GM13977 (cell line): ENCODE measurements at regions not wholly inside any gene's neighbourhood (a gene's known extent, or its start where the extent isn't known, plus 50 kb on each side); places are given as distances from the start of the nearest gene placed in this dataset.

Source experiments
- DNase-seq: peaks from one replicate; pipeline ENCODE4 v3.0.0; 2012; ENCODE audit warnings: low spot score
- in situ Hi-C: fragments of 300-500 bp; cut with MboI; formaldehyde crosslinking; loops from one replicate; pipeline ENCODE4 v1.12.0; 2022; ENCODE audit warnings: low sequenced_read_pairs, low pct_unique_long_range_greater_than_20kb, mixed read lengths, inconsistent platforms; ENCODE audit not compliant: unreplicated experiment
- TF ChIP-seq, protein P1 (sequence below): IDR thresholded peaks from 2 replicates; pipeline ENCODE4 v1.5.1; 2012; ENCODE audit warnings: mild to moderate bottlenecking, control low read depth; ENCODE audit not compliant: insufficient read depth; ENCODE audit errors: extremely low read depth, missing control alignments

DNA sequence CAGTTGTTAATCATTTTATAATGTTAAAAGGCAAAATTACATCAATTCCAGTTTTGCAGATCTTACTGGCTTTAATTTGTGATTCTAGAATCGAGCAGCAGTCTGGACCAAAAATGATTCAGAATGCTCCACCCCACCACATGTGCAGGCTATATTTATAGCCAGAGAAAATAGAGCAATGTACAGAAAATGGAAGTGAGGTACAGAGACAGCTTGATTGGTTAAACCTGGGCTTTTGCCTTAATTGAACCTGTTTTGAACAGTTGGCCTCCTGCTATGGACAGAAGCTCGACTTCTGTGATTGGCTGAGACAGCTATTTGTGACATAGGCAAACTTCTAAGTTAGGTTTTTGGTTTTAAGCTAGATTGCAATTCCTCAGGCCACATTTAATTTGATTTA lies 607.4 kb upstream of the MIR17HG start:
- TF ChIP-seq, protein P1, sequence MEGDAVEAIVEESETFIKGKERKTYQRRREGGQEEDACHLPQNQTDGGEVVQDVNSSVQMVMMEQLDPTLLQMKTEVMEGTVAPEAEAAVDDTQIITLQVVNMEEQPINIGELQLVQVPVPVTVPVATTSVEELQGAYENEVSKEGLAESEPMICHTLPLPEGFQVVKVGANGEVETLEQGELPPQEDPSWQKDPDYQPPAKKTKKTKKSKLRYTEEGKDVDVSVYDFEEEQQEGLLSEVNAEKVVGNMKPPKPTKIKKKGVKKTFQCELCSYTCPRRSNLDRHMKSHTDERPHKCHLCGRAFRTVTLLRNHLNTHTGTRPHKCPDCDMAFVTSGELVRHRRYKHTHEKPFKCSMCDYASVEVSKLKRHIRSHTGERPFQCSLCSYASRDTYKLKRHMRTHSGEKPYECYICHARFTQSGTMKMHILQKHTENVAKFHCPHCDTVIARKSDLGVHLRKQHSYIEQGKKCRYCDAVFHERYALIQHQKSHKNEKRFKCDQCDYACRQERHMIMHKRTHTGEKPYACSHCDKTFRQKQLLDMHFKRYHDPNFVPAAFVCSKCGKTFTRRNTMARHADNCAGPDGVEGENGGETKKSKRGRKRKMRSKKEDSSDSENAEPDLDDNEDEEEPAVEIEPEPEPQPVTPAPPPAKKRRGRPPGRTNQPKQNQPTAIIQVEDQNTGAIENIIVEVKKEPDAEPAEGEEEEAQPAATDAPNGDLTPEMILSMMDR, result no peak
- in situ Hi-C loops, result no loop called here
- DNase-seq, result no peak

DNA sequence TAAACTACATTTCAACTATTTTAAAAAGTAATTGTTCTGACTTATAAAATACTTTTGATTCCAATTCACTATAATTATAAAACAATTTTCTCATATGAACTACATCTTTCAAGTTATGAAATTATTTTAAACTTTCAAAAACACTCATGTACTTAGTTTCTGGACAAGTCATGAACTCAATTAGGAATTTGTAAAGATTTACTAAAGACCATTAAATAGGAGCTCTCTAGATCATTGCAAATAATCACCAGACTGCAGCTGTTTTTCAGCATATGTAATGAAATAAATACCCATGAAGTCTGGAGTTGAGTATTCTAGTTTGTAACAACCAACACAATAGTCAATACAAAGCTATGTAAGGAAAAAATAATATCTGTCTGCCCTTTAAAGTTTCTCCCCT lies 605.1 kb upstream of the MIR17HG start:
- TF ChIP-seq, protein P1, result no peak

DNA sequence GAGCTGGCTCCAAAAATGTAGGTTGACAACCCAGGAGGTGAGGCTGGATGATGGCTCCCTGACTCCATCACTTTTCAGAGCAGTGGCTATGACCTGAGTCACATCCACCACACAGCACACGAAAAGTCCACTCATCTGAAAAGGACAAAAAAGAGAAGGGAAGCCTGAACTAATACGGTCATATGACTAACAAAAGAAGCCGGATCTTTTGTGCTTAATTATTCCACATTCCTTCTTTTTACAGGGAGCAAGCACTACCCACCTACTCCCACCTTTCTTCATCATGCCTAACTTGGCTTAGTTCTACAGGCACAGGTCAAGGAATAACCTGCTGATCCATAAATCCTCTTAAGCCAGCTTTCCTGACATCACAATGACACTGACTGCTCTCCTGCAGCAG lies 601.3 kb upstream of the MIR17HG start:
- TF ChIP-seq, protein P1, result no peak
- no peak for DNase-seq
- in situ Hi-C loops, result no loop called here

More for the DNA sequence above, 605.1 kb upstream of the MIR17HG start:
- DNase-seq, result no peak
- in situ Hi-C loops, result no loop called here

DNA sequence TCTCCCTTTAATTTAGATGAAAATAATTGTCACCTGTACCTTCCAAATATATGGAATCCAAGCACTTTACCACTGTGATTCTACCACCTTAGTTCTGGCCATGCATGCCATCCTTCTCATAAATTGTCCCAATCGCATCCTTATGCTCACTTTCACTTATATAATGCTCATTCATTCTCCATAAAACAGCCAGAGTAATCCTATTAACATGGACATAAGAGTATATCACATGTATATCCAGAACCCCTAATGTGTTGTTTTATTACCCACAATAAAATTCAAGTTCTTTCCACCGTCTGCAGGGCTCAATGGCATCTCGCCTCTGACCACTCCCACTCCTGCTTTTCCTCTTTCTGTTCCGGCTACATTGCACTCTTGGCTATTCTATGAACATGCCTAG lies 597.5 kb upstream of the MIR17HG start:
- TF ChIP-seq, protein P1, result no peak
- in situ Hi-C loops, result no loop called here
- DNase-seq, result no peak

DNA sequence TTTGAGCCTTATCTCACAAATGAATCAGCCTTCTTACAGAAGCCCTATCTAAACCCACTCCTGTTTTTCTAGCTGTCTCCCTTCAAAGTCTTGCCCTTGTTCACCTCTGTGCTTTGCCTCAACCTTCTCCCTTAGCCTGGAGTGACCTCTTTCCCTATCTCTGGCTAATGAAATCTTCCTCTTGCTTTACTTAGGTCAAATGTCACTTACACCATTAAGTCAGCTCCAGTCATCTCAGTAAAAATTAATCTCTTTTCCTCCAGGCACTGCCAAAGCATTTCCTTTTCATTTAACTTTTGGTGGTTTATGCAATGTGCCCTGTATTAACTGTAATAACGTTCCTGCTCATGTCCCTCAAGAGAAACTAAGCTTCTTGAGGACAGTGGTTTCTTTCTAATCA lies 596.5 kb upstream of the MIR17HG start:
- TF ChIP-seq, protein P1, result no peak
- in situ Hi-C loops, result no loop called here
- DNase-seq, result no peak

DNA sequence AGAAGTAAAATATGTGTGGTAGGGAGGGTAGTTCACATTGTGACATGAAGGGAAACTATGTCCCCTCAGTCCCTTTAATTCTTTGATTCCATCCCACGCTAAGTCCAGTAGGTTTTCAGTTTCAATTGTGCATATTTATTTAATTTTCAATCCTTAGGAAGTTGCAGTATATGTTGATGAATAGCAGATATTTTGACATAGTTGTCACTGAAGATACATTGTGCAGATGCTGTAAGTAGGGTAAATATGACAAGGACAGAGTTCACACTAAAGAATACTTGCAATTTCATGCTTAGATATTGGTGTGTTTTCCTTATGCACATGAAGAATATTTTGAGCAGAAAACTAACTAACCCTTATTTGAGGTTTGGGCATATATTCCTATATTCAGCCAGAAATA lies 595.4 kb upstream of the MIR17HG start:
- TF ChIP-seq, protein P1, result no peak
- no peak for DNase-seq
- in situ Hi-C loops, result no loop called here

- in situ Hi-C loops, result no loop called here
- TF ChIP-seq, protein P1, result no peak
- no peak for DNase-seq
These were observed 590.3 kb upstream of the MIR17HG start for GRCh38 chr13:90757127-90757680.
